PC-9 (cell line): ENCODE measurements at regions not wholly inside any gene's neighbourhood (a gene's known extent, or its start where the extent isn't known, plus 50 kb on each side); places are given as distances from the start of the nearest gene placed in this dataset.

Experiments used
- BruUV-seq: library from RNA; stranded (reverse); fragments of 400-500 nt; replicated peaks from 2 replicates; lab custom pipeline; 2021; lab: Mats Ljungman, UMichigan
- CTCF ChIA-PET: fragments of 300-600 bp; sonication (Branson Sonifier 250); formaldehyde crosslinking; loops from one replicate; lab custom pipeline; 2022; ENCODE audit warnings: antibody characterized with exemption; lab: Charles Lee
- POLR2A ChIA-PET: fragments of 300-600 bp; sonication (Branson Sonifier 250); formaldehyde crosslinking; loops from one replicate; lab custom pipeline; 2022; ENCODE audit warnings: antibody characterized with exemption; ENCODE audit not compliant: unreplicated experiment; lab: Charles Lee
- DNase-seq, 2 experiments: peaks; one replicate each; pipeline versions ENCODE4 v3.0.0 to v3.0.0-alpha.2; 2015 to 2022; ENCODE audit warnings: mixed read lengths in 1 of 2
- H2AFZ ChIP-seq: fragments of 200-600 bp; sonication (generic); 2 replicates; pipeline ENCODE4 v1.8.1; 2017; ENCODE audit warnings: antibody characterized with exemption
- H3F3A ChIP-seq: fragments of 200-600 bp; sonication (generic); 2 replicates; pipeline ENCODE4 v1.8.1; 2017; ENCODE audit warnings: antibody characterized with exemption, mild to moderate bottlenecking, low read depth; ENCODE audit not compliant: insufficient read depth
- H3K27ac ChIP-seq: fragments of 200-600 bp; sonication (generic); 2 replicates; pipeline ENCODE4 v1.6.1; 2016; ENCODE audit warnings: mixed run types
- H3K27me3 ChIP-seq: fragments of 200-600 bp; sonication (generic); 2 replicates; pipeline ENCODE4 v1.6.1; 2016; ENCODE audit warnings: low read depth, mixed run types; ENCODE audit not compliant: insufficient read depth
- H3K36me3 ChIP-seq: fragments of 200-600 bp; sonication (generic); 2 replicates; pipeline ENCODE4 v1.6.1; 2016; ENCODE audit warnings: low read depth, mixed run types
- H3K4me1 ChIP-seq: fragments of 200-600 bp; sonication (generic); replicated peaks from 2 replicates; pipeline ENCODE4 v1.6.1; 2016; ENCODE audit warnings: mixed run types; ENCODE audit not compliant: insufficient read depth
- H3K4me2 ChIP-seq: fragments of 200-600 bp; sonication (generic); 2 replicates; pipeline ENCODE4 v1.6.1; 2017; ENCODE audit warnings: mixed run types
- H3K4me3 ChIP-seq: fragments of 200-600 bp; sonication (generic); 2 replicates; pipeline ENCODE4 v1.6.1; 2016; ENCODE audit warnings: mixed run types
- H3K79me2 ChIP-seq: fragments of 200-600 bp; sonication (generic); 2 replicates; pipeline ENCODE4 v1.6.1; 2017; ENCODE audit warnings: low read depth, mixed run types
- H3K9me2 ChIP-seq: fragments of 200-600 bp; sonication (generic); 2 replicates; pipeline ENCODE4 v1.8.1; 2017; ENCODE audit warnings: mild to moderate bottlenecking; ENCODE audit not compliant: insufficient read depth
- H3K9me3 ChIP-seq: fragments of 200-600 bp; sonication (generic); 2 replicates; pipeline ENCODE4 v1.8.1; 2016; ENCODE audit warnings: low read depth; ENCODE audit not compliant: insufficient read depth
- H4K20me1 ChIP-seq: fragments of 200-600 bp; sonication (generic); 2 replicates; pipeline ENCODE4 v1.8.1; 2017; ENCODE audit not compliant: insufficient read depth
- CTCF ChIP-seq: fragments of 200-600 bp; sonication (generic); conservative IDR thresholded peaks from 2 replicates; pipeline ENCODE4 v1.6.1; 2017; ENCODE audit warnings: mixed run types, antibody characterized with exemption, mild to moderate bottlenecking, moderate library complexity
- EZH2 ChIP-seq: fragments of 200-600 bp; sonication (generic); IDR thresholded peaks from 2 replicates; pipeline ENCODE4 v1.8.0; 2017; ENCODE audit warnings: antibody characterized with exemption, low read depth
- intact Hi-C: fragments of 100-400 bp; cut with micrococcal nuclease; formaldehyde crosslinking; loops from one replicate; pipeline ENCODE4 v1.10.0; 2022; ENCODE audit not compliant: unreplicated experiment

DNA sequence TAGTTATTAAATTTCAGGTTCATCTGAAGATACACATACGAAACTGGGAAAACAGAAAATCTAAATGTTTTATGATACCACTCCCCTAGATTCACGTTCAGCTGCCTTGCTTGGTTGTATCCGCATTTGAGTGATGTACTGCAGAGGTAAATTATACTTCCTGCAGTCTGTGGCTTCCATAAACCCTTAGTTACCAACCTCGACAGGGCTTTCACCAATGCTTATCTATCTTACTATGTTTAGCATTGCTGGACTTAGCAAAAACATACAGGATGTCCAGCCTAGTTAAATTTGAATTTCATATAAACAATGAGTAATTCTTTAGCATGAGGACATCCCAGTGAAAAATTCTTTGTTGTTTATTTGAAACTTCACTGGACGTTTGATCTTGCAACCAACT, 108.8 kb downstream of the TMA16 start:
- ChIA-PET POLR2A (no interaction called here), CTCF (no interaction called here)
- no peak overlapping the region for H2AFZ ChIP-seq
- no peak for DNase-seq
- no peaks in the 10 kb centered on the region for H4K20me1 ChIP-seq
- no TSS peak for BruUV-seq
- no peaks in the 10 kb centered on the region for H3K9me2 ChIP-seq
- no peaks in the 10 kb centered on the region for H3K36me3 ChIP-seq
- no peak overlapping the region for H3K4me3 ChIP-seq
- no peaks in the 10 kb centered on the region for H3K27me3 ChIP-seq
- intact Hi-C loops: no loop called here
- no peak overlapping the region for H3K27ac ChIP-seq
- no peak overlapping the region for H3K4me2 ChIP-seq
- TF ChIP-seq EZH2 (no peak), CTCF (no peak)
- no peaks in the 10 kb centered on the region for H3F3A ChIP-seq
- no peaks in the 10 kb centered on the region for H3K79me2 ChIP-seq
- H3K4me1 ChIP-seq: no peaks in the 10 kb centered on the region
- no peaks in the 10 kb centered on the region for H3K9me3 ChIP-seq

DNA sequence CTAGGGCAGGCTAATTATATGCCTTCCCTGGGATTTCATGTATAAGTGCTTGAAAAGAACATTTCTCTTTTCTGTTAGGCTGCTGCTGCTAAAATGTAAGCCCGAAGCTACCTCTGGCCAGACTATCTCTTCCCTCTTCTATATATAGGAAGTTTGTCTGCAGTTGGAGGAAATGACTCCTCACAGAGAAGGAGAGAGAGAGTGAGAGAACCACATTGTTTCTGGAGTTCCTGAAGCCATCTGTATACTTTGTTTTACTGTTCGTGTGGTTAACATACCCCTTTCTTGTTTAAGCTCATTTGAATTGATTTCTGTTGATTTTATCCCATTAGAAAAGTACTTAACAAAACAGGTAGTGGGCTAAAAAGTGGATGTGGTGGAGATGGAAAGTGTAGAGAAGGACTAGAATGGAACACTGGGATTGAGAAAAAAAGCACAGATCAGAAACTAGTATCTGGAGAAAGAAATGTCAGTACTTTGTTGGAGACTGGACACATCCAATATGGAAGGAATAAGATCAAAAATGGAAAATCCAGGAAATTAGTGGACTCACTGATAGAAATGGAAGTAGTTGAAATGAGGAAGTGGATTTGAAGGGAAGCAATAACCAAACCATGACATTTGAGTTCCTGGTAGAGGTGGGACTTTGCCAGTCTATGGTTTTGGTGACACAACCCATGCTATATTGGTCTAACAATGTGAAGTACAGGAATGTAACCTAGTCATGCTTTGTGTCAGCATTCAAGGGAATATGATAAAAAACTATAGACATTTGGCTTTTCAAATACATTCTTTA, 112.6 kb downstream of the TMA16 start:
- no peaks in the 10 kb centered on the region for H3K9me3 ChIP-seq
- no peak for TF ChIP-seq EZH2
- no peak for TF ChIP-seq CTCF
- ChIA-PET CTCF (no interaction called here), POLR2A (no interaction called here)
- no peaks in the 10 kb centered on the region for H3F3A ChIP-seq
- no peaks in the 10 kb centered on the region for H3K9me2 ChIP-seq
- no peaks in the 10 kb centered on the region for H3K4me1 ChIP-seq
- H3K4me2 ChIP-seq: no peak overlapping the region
- H3K79me2 ChIP-seq: no peaks in the 10 kb centered on the region
- H3K36me3 ChIP-seq: no peaks in the 10 kb centered on the region
- no peak overlapping the region for H3K27ac ChIP-seq
- no peaks in the 10 kb centered on the region for H4K20me1 ChIP-seq
- no peak overlapping the region for H3K4me3 ChIP-seq
- no peaks in the 10 kb centered on the region for H3K27me3 ChIP-seq
- no peak for DNase-seq
- intact Hi-C loops: no loop called here
- no peak overlapping the region for H2AFZ ChIP-seq
- no TSS peak for BruUV-seq

DNA sequence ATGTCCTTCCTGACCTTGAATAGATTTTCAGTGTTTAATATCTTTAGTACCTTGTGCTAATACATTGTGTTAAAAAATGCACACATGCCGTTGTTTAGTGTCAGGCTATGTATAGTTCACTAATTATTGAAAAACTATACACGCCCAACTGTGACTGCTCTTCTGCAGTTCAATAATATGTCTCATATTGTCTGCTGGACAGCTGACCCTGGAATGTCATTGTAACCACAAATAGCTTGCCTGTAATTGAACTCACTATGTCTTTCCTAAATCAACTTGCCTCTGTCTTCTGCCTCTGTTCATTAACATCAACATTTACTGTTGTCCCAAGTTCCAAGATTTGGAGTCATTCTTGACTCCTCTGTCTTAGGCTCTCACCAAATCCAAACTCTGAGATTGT, 114.5 kb downstream of the TMA16 start:
- H2AFZ ChIP-seq: no peak overlapping the region
- DNase-seq: no peak
- H3K27ac ChIP-seq: no peak overlapping the region
- H3K4me3 ChIP-seq: no peak overlapping the region
- H3K79me2 ChIP-seq: no peaks in the 10 kb centered on the region
- H4K20me1 ChIP-seq: no peaks in the 10 kb centered on the region
- no peak for TF ChIP-seq CTCF
- TF ChIP-seq EZH2: no peak
- H3K4me1 ChIP-seq: no peaks in the 10 kb centered on the region
- H3K36me3 ChIP-seq: no peaks in the 10 kb centered on the region
- H3K9me2 ChIP-seq: no peaks in the 10 kb centered on the region
- intact Hi-C loops: no loop called here
- no peaks in the 10 kb centered on the region for H3K27me3 ChIP-seq
- no TSS peak for BruUV-seq
- CTCF ChIA-PET: no interaction called here
- H3F3A ChIP-seq: no peaks in the 10 kb centered on the region
- no peaks in the 10 kb centered on the region for H3K9me3 ChIP-seq
- H3K4me2 ChIP-seq: no peak overlapping the region
- POLR2A ChIA-PET: no interaction called here
